ENCODE measurements at regions not wholly inside any gene's neighbourhood (a gene's known extent, or its start where the extent isn't known, plus 50 kb on each side); places are given as distances from the start of the nearest gene placed in this dataset.

- no peak for DNase-seq (ENCODE audit: low spot score)
These were observed 1324.6 kb downstream of the LRFN5 start for GRCh38 chr14:42931308-42931707.

DNA sequence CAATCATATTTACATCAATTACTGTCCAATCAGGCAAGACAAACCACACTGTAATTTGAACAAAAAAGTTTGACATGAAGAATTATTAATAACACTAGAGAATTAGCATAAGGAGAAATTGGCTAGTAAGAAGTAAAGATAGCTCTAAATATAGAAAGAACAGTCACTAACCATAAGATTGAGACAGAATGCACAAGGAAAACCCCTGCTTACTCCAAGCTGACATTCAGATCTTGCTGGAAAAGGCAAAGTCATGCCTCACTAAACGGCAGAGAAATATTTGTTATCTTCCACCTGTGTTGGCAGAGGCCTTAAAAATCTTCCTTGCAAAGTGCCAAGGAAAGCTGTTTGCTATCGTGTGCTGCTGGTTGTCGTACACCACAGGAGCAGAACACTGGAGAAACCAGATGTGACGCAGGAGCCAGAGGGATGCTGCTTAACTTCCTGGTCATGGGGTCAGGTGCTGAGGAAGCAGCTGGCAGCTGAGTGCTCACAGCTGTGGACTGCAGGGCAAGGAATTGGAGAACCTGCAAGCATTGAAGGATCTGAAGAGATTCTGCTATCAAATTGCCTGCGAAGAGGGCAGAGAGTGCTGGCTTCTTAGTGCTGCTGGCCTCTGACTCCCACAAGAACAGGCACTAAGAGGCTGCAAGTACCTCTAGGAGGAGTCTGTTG, 1323.3 kb downstream of the LRFN5 start:
- DNase-seq (ENCODE audit: low spot score): peak; percentile 42

DNA sequence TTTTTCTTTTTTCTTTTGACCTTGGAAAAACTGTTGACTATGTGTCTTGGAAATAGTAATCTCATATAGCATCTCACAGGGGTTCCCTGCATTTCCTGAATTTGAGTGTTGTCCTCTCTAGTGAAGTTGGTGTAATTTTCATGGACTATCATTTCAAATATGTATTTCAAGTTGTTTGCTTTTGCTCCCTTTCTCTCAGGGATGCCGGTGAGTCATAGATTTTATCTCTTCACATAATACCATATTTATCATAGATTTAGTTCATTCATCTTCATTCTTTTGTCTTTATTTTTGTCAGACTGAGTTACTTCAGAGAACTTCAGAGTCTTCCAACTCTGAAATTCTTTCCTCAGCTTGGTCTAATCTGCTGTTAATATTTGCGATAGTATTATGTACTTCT, 1320.6 kb downstream of the LRFN5 start:
- DNase-seq (ENCODE audit: low spot score): no peak

GRCh38 chr14:42921901-42922300, 1315.2 kb downstream of the LRFN5 start:
- no peak for DNase-seq (ENCODE audit: low spot score)

GRCh38 chr14:42918615-42919014, 1311.9 kb downstream of the LRFN5 start:
- no peak for DNase-seq (ENCODE audit: low spot score)

DNA sequence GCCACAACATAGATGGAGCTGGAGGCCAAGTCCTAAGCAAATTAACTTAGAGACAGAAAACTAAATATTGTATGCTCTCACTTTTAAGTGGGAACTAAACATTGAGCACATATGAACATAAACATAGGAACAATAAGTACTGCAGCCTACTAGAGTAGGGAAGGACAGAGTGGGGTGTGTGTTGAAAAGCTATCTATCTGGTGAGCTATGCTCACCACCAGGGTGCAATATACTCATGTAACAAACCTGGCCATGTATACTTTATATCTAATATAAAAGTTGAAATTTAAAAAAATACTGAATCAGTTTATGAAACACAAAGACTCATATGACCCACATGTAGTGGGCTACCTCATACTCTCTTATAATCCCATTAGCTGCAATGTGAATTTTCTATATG, 1305.0 kb downstream of the LRFN5 start:
- DNase-seq (ENCODE audit: low spot score): no peak

DNA sequence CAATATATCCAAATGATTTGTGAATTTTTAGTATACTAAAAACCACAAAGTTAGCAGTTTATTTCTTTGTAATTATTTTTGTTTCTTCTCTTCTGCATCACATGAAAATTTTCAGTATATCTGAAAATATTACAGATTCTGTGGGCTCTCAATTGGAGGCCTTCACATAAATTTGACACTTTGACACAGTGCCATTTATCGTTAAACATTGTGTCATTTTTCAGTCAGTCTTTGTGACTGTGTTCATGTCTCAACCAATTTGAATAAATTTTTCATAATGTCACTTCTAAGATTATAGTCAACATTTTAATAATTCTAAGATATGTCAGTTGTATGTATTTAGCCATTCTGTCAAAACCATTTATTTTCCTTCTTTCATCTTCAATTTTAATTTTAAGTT, 1303.0 kb downstream of the LRFN5 start:
- DNase-seq (ENCODE audit: low spot score): no peak

DNA sequence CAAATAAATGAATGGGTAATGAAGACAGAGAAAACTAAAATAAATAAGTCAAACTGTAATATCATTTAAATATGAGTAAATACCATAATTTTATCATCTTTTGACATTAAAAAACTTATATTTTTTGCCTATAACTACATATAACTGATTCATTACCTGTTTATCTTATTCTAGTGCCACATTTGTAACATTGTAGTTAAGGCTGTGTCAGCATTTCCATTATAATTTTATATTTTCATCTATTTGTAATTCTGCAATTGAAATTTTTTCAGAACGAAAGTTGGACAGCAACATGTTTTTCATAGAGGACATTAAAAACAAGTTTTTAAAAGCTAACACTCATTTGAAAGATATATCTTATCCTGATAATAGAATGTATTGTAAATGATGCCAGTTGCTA, 1286.5 kb downstream of the LRFN5 start:
- no peak for DNase-seq (ENCODE audit: low spot score)

DNA sequence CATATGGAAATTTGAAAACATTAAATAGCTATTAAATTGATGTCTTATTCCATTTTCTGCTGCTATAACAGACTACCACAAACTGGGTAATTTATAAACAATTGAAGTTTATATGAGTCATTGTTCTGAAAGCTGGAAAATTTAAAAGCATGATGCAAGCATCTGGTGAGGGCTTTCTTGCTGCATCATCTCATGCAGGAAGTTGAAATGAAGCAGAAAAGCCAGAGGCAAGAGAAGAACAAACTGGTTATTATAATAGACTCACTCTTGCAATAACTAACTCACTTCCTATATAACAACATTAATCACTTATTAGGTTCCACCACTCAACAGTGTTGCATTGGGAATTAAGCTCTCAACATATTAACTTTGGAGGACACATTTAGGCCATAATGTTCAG, 1277.4 kb downstream of the LRFN5 start:
- no peak for DNase-seq (ENCODE audit: low spot score)

DNA sequence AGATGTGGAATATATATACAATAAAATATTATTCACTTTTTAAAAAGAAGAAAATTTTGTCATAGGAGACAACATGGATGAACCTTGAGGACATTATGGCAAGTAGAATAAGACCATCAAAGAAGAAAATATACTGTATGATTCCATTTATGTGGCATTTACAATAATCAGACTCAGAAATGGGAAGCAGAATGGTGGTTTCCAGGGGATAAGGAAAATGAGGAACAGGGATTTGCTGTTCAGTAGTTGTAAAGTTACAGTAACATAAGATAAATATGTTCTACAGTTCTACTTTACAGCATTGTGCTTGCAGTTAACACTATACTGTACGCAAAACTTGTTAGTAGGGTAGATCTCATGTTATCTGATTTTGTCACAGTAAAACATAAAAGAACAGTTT, 1271.0 kb downstream of the LRFN5 start:
- no peak for DNase-seq (ENCODE audit: low spot score)

DNA sequence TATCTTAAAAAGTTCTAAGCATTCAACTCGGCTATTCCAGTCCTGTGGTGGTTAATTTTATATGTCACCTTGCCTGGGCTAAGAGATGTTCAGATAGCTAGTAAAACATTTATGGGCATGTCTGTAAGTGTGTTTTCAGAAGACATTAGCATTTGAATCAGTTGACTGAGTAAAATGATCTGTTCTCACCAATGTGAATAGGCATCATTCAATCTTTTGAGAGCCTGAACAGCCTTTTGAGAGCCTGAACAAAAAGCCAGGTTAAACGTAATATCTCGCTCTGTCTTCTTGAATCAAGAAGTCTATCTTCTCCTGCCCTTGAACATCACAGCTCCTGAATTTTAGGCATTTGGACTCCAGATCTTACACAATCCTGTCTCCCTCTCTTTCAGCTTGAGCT, 1266.1 kb downstream of the LRFN5 start:
- no peak for DNase-seq (ENCODE audit: low spot score)

DNA sequence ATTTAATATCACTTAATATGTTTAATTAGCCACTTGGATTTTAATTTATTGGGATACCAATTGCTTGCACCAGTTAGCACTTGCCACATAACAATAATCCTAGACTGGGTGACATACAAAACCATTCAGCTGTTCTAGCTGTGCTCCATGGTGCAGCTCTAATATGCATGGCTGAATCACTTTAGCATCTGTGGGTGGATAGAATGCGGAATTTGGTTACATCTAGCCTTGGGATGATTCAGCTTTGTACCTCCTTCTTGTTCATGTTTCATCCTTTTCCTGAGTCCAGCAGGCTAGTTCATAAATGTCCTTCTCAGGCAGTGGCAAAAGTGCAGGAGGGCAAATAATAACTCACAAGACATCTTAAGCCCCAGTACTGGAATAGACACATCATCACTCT, 1263.0 kb downstream of the LRFN5 start:
- no peak for DNase-seq (ENCODE audit: low spot score)

GRCh38 chr14:42862114-42862513, 1255.4 kb downstream of the LRFN5 start:
- DNase-seq (ENCODE audit: low spot score): no peak

- DNase-seq (ENCODE audit: low spot score): no peak
These were observed 1253.7 kb downstream of the LRFN5 start for GRCh38 chr14:42860371-42860770.

- DNase-seq (ENCODE audit: low spot score): no peak
These were observed 1249.4 kb downstream of the LRFN5 start for GRCh38 chr14:42856106-42856505.

DNA sequence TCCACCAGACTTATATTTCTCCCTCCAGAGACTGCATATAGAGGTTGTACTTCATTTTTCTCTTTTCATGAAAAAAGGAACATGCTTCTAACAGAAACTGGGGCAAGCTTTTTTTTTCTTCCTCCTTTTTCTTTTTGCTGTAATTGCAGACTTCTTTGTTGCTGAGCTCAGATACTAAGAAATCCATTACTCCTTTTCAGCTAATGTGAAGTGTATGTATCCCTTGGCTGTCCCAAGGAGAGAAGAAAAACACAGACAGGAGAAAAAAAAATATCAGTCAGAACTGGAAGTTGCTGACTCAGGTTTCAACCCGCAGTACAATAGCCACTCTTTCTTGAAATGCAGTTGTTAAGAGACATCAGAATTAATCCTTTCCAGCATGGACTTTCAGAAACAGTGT, 1248.4 kb downstream of the LRFN5 start:
- DNase-seq (ENCODE audit: low spot score): no peak

GRCh38 chr14:42854061-42854460, 1247.4 kb downstream of the LRFN5 start:
- no peak for DNase-seq (ENCODE audit: low spot score)

DNA sequence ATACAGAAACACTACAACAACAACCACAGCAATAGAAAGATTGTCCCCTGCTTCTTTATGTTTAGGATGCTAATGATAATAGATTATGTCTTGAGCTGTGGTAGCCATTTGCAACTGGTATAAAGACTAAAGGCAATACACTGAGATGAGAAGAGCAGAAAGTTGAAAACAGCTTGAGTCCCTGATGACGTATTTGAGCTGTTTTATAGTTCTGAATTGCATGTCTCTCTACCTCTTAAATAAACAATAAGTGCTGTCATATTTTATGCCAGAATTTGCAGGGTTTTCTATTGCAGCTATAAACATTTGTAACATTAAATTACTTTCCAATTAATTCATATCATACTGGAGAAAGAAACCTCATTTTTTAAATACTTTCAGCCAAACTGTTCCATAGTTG, 1242.0 kb downstream of the LRFN5 start:
- DNase-seq (ENCODE audit: low spot score): no peak

DNA sequence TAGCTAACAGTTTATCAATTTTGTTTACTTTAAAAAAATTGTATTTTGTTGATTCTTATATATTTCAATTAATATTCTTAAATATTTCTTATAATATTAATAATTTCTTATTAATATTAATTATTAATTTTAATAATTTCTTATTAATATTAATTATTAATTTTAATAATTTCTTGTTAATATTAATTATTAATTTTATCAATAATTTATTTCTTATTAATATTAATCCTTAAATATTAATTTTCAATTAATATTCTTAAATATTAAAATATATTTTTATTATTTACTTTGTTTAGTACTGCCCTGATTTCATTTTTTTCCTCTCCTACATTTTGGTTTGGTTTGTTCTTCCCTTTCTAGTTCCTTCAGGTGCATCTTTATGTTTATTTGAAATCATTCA, 1208.1 kb downstream of the LRFN5 start:
- DNase-seq (ENCODE audit: low spot score): no peak

DNA sequence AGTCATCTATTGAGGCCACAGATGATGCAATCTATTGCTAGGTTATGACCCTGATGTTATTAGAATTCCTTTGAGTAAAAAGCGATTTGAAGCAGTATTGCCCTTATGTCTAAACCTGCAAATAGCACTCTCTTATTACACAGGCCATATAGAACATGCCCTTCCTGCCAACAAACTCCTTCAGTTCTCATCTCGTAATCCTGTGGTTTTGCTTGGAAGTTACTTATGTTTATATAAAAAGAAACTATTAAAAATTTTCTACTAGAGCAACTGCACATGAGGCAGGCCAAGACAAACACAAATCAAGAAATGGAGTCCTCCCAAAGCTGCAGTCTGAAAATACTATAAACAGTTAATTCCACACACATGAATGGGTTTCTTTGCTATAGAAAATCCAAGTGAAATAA, 1200.2 kb downstream of the LRFN5 start:
- DNase-seq (ENCODE audit: low spot score): no peak

DNA sequence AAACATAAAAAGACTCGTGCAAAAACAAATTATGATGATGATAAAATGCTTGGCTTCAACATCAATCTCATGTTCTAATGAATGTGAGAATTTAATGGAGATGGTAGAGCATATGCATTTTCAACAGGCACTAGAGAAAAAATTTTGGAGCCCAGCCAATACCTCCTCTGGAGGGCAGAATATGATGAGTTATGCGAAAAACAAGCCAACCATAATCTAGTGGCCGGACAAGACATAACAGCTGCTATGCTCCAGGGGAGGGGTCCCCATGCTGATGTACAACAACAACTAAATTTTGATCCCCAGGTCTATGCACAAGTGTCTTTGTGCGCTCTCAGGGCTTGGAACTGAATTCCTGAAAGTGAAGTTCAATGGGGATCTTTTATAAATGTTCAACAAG, 1197.5 kb downstream of the LRFN5 start:
- DNase-seq (ENCODE audit: low spot score): no peak

- no peak for DNase-seq (ENCODE audit: low spot score)
These were observed 1195.7 kb downstream of the LRFN5 start for GRCh38 chr14:42802346-42802745.

DNA sequence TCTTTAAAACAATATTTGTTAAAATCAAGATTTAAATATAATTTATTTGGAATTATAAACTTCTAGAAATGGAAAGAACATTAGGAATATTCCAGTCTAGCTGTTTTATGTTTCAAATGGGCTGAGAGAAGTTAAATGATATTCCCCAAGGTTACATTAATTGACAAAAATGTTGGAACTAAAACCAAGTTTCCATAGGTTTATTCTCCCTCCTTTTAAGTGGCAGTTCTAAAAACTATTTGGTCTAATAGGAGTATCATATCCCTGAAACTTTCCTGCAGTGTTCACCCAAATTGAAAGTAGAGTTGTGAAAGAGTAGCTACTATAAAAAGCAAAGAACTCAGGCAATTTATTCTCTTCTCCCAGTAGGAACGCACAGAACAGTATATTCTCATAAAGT, 1185.5 kb downstream of the LRFN5 start:
- no peak for DNase-seq (ENCODE audit: low spot score)

- no peak for DNase-seq (ENCODE audit: low spot score)
These were observed 1176.1 kb downstream of the LRFN5 start for GRCh38 chr14:42782754-42783153.

GRCh38 chr14:42778984-42779383, 1172.3 kb downstream of the LRFN5 start:
- no peak for DNase-seq (ENCODE audit: low spot score)
